ENCODE measurements at regions not wholly inside any gene's neighbourhood (a gene's known extent, or its start where the extent isn't known, plus 50 kb on each side); places are given as distances from the start of the nearest gene placed in this dataset.
"Not testable (repeated sequence)": the region's sequence is repeated elsewhere in the genome, so short reads cannot be mapped to it uniquely, and the experiment has no call there.

GRCh38 chr6:14596410-14596809 lies 478.8 kb downstream of the CD83 start:
- DNase-seq (no peak), ATAC-seq (ENCODE audit: low read depth) (no peak)
- no peaks in the 10 kb centered on the region for H3K36me3 Mint-ChIP-seq (ENCODE audit: low read depth)
- intact Hi-C loops (cut with micrococcal nuclease): no loop called here
- no peak overlapping the region for H3K4me3 Mint-ChIP-seq
- no peaks in the 10 kb centered on the region for H3K9me3 Mint-ChIP-seq
- no peak overlapping the region for H3K27ac Mint-ChIP-seq
- ChIA-PET POLR2A (no interaction called here), CTCF (no interaction called here)
- peaks cover 25% of the 10 kb centered on the region for H3K4me1 Mint-ChIP-seq
- no peaks in the 10 kb centered on the region for H3K27me3 Mint-ChIP-seq
- no peak for TF ChIP-seq CTCF (IDR thresholded peaks at IDR 0.05)

DNA sequence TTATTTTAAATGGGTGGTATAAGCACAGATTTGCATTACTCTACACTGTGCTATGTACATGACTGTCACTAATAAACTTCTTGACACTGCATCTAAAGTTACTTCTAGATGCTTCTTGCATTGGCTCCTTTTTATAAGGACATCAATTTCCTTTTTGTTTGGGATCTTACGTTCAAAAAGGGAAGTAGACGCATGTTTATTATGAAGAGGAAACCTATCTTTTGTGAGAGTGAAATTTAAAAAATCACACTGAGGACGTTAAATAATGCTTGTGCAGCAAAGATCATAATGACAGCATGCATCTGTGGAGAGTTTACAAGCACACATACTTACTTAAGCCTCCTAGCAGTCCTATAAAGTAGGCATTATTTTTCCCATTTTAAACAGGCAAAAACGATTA lies 479.5 kb downstream of the CD83 start:
- no peak overlapping the region for H3K4me3 Mint-ChIP-seq
- H3K27me3 Mint-ChIP-seq: no peaks in the 10 kb centered on the region
- no peak for ATAC-seq (ENCODE audit: low read depth)
- no peaks in the 10 kb centered on the region for H3K9me3 Mint-ChIP-seq
- ChIA-PET POLR2A (no interaction called here), CTCF (no interaction called here)
- intact Hi-C loops (cut with micrococcal nuclease): no loop called here
- H3K27ac Mint-ChIP-seq: no peak overlapping the region
- no peak for DNase-seq
- no peak for TF ChIP-seq CTCF (IDR thresholded peaks at IDR 0.05)
- no peaks in the 10 kb centered on the region for H3K36me3 Mint-ChIP-seq (ENCODE audit: low read depth)
- peaks cover 25% of the 10 kb centered on the region for H3K4me1 Mint-ChIP-seq

- ChIA-PET POLR2A (interaction anchor here (0.6 kb wide), 1 partner anchor 425 kb away, joined by 5 read pairs; no protein-coding TSS in a partner anchor), CTCF (no interaction called here)
- Mint-ChIP-seq H3K4me1 (peaks cover 25% of the 10 kb centered on the region), H3K9me3 (no peaks in the 10 kb centered on the region), H3K27me3 (no peaks in the 10 kb centered on the region), H3K4me3 (no peak overlapping the region), H3K36me3 (ENCODE audit: low read depth) (no peaks in the 10 kb centered on the region), H3K27ac (no peak overlapping the region)
- ATAC-seq (ENCODE audit: low read depth) (no peak), DNase-seq (no peak)
- intact Hi-C loops (cut with micrococcal nuclease): no loop called here
- TF ChIP-seq CTCF (IDR thresholded peaks at IDR 0.05): no peak
These were observed 480.7 kb downstream of the CD83 start for GRCh38 chr6:14598017-14598864.

DNA sequence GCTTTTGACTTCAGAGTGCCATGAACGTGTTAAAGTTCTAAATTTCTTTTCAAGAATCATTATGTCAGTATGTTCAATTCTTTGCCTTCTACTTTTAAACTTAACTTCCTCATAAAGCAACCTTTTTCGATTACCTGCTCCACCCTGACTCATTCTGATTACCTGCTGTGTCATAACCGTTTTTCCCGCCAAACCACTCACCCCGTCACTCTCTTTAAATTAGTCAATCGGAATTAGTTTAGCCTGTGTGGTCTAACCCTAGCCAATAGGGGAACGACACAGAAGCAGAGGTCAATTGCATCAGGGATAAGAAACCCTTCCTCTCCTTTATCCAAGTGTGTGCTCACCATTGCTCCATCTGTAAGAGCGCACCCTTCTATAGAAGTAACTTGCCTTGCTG lies 482.7 kb downstream of the CD83 start:
- DNase-seq; H3K27me3 Mint-ChIP-seq; ATAC-seq (ENCODE audit: low read depth); POLR2A ChIA-PET; intact Hi-C loops (cut with micrococcal nuclease); H3K4me3 Mint-ChIP-seq; H3K36me3 Mint-ChIP-seq (ENCODE audit: low read depth); CTCF ChIA-PET; H3K27ac Mint-ChIP-seq; H3K9me3 Mint-ChIP-seq: not testable (repeated sequence)
- H3K4me1 Mint-ChIP-seq: peaks cover 25% of the 10 kb centered on the region

DNA sequence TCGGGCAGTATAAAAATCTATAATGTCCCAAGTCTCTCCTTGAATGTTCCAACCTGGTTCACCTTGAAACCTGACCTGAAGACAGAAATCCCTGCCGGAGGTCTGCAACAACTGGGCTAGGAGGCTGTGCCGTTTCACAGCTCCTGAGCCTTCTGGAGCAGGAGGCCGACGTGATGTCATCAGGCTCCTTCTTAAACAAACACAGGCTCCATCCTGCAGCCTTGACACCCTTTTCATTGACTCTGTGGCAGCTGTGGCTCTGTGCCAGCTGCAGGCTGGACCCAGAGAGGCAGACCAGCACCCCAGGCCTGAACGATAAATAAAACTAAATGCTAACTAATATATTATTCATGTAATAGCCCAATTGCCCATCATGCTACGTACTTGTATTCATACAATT lies 483.9 kb downstream of the CD83 start:
- ATAC-seq (ENCODE audit: low read depth) (no peak), DNase-seq (no peak)
- intact Hi-C loops (cut with micrococcal nuclease): no loop called here
- POLR2A ChIA-PET: no interaction called here
- Mint-ChIP-seq H3K4me1 (peaks cover 24% of the 10 kb centered on the region), H3K9me3 (no peaks in the 10 kb centered on the region), H3K27me3 (no peaks in the 10 kb centered on the region), H3K27ac (no peak overlapping the region), H3K4me3 (no peak overlapping the region), H3K36me3 (ENCODE audit: low read depth) (no peaks in the 10 kb centered on the region)
- CTCF ChIA-PET: no interaction called here
- no peak for TF ChIP-seq CTCF (IDR thresholded peaks at IDR 0.05)

DNA sequence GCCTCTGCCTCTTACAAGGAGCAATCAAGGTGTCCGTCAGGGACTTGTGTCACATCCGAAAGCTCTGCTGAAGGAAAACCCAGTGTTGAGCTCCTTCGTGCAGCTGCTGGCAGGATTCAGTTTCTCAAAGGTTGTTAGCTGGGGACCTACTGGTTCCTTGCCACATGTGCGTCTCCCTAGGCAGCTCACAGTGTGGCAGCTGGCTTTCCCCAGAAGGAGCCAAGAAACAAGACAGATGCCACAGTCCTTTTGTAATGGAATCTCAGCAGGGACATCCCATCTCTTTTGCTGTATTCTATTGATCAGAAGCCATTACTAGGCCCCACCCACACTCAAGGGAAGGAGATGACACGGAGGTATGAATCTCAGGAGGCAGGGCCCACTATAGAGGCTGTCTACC lies 488.8 kb downstream of the CD83 start:
- Mint-ChIP-seq H3K27me3 (no peaks in the 10 kb centered on the region), H3K4me3 (no peak overlapping the region), H3K9me3 (peaks cover 2% of the 10 kb centered on the region), H3K4me1 (peaks cover 23% of the 10 kb centered on the region), H3K36me3 (ENCODE audit: low read depth) (no peaks in the 10 kb centered on the region), H3K27ac (no peak overlapping the region)
- no peak for DNase-seq
- intact Hi-C loops (cut with micrococcal nuclease): no loop called here
- CTCF ChIA-PET: no interaction called here
- no peak for TF ChIP-seq CTCF (IDR thresholded peaks at IDR 0.05)
- ATAC-seq (ENCODE audit: low read depth): no peak
- POLR2A ChIA-PET: no interaction called here

All from activated B cell treated with CpG ODN at 0.5 μM for 24 hours (primary cell).